ENCODE measurements at regions not wholly inside any gene's neighbourhood (a gene's known extent, or its start where the extent isn't known, plus 50 kb on each side); places are given as distances from the start of the nearest gene placed in this dataset.
A peak's percentile ranks its signal among the peaks of the same experiment; 100 is the strongest.

DNA sequence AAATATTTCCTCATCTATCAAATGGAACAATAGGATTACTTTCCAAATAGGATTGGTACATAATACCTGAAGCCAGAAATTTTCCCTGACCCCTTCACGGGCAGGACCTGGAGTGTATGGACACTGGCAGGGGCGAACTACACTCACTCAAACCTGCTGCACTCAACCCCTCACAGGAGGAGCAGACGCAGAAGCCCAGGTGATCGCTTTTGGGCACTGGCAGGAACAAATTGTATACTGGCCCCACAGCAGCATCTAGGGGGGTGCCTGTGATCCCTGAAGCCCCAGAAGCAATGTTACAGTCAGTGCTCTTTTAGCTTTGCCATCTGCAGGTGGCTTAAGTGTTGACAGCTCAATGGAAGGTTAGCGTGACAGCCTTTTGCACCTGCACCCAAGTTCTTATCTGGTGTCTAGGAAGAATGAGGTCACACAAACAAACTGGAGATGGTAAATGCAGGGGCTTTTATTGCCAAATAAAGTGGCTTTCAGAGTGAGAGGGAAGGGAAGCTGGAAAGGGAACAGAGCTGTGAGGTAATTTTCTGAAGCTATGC lies 199.2 kb upstream of the NEGR1 start:
- DNase-seq (ENCODE audit: low read depth), result no peak
- H3K4me3 ChIP-seq (ENCODE audit: low read depth, low read length), result no peak overlapping the region
- TF ChIP-seq, protein P1, sequence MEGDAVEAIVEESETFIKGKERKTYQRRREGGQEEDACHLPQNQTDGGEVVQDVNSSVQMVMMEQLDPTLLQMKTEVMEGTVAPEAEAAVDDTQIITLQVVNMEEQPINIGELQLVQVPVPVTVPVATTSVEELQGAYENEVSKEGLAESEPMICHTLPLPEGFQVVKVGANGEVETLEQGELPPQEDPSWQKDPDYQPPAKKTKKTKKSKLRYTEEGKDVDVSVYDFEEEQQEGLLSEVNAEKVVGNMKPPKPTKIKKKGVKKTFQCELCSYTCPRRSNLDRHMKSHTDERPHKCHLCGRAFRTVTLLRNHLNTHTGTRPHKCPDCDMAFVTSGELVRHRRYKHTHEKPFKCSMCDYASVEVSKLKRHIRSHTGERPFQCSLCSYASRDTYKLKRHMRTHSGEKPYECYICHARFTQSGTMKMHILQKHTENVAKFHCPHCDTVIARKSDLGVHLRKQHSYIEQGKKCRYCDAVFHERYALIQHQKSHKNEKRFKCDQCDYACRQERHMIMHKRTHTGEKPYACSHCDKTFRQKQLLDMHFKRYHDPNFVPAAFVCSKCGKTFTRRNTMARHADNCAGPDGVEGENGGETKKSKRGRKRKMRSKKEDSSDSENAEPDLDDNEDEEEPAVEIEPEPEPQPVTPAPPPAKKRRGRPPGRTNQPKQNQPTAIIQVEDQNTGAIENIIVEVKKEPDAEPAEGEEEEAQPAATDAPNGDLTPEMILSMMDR (conservative IDR thresholded peaks at IDR 0.05; ENCODE audit: low read depth, low read length), result no peak

DNA sequence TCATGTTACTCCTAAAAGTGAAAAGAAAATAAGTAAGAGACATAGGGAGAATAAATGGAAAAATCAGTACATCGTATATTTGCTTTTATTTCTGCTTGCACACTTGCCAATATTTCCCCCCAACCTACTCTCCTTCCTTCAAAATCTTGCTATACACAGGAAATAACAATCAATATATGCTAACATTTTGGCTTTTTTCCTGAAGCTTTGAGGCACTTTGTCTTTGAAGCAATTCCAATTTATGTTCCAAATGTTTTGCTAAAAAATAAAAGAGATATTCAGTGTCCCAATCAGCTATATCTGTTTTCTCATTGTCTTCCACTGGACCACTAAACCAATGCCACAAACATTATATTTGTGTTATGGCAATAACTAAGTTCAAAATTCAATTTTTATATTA lies 184.0 kb upstream of the NEGR1 start:
- DNase-seq (ENCODE audit: low read depth), result no peak
- H3K4me3 ChIP-seq (ENCODE audit: low read depth, low read length), result no peak overlapping the region
- TF ChIP-seq, protein P1 (conservative IDR thresholded peaks at IDR 0.05; ENCODE audit: low read depth, low read length), result no peak

DNA sequence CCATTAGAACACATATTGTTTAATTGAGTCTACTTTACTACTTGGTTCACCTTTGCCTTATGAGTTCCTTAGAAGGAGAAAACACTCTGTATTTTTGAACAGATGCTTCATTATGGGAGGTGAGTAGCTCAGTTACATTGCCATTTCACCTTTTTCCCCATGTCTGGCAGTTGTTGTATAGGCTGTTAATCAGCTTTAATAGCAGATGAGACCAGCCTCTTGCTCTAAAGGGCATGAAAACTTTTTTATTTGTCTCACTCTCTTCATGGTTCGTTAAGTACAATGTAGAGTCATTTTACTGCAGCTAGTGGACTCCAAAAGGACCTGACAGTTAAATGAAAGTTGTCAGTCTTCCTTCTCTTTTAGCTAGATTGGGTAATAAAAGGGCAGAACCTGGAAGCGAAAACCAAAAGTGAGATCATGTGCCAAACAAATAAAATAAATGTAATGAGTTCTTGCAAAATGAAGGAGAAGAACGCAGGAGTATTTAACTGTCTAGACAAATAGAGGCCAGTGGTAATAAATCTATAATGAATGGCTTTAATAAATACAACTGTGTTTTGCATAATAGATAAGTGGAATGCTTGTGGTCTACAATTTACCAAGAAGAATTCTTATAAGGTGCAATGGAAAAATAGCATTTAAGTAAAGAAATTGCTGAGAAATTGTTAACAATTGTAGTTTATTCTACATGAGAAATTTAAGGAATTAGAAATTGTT lies 180.0 kb upstream of the NEGR1 start:
- no peak for DNase-seq (ENCODE audit: low read depth)
- no peak overlapping the region for H3K4me3 ChIP-seq (ENCODE audit: low read depth, low read length)
- TF ChIP-seq, protein P1 (conservative IDR thresholded peaks at IDR 0.05; ENCODE audit: low read depth, low read length), result no peak

DNA sequence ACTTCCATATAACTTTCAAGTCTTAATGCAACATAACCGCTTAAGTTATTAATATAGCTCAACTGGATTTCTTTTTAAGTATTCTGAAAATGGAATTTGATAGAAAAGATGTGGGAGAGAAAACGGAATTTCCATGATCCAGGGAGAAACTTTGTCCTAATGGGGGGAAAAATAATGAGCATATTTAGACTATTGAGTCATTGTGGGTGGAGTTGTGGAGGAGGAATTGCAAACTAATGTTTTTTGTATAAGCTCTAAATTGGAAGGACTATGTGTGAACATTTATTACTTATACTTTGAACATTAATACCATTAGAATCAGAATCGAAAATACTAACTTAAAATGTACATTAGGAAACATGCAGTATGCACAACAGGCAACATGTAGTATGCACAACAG lies 159.9 kb upstream of the NEGR1 start:
- TF ChIP-seq, protein P1 (conservative IDR thresholded peaks at IDR 0.05; ENCODE audit: low read depth, low read length), result no peak
- DNase-seq (ENCODE audit: low read depth), result peak; percentile 5
- no peak overlapping the region for H3K4me3 ChIP-seq (ENCODE audit: low read depth, low read length)

DNA sequence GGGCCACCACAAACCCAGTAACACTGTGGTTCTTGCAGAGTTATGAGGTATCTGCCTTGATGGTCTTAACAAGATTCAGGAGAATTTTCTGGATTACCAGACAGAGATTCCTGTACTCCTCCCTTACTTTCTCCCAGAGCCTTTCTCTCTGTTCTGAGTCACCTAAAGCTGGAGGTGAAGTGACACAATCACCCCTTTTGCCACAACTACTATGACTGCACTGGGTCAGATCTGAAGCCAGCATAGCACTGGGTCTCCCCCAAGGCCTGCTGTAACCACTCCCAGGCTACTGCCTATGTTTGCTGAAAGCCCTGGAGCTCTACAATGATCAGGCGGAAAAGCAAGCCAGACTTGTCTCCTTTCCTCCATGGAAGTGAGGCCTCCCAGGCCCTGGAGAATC lies 156.7 kb upstream of the NEGR1 start:
- peak; percentile 4 for DNase-seq (ENCODE audit: low read depth)
- TF ChIP-seq, protein P1 (conservative IDR thresholded peaks at IDR 0.05; ENCODE audit: low read depth, low read length), result no peak

DNA sequence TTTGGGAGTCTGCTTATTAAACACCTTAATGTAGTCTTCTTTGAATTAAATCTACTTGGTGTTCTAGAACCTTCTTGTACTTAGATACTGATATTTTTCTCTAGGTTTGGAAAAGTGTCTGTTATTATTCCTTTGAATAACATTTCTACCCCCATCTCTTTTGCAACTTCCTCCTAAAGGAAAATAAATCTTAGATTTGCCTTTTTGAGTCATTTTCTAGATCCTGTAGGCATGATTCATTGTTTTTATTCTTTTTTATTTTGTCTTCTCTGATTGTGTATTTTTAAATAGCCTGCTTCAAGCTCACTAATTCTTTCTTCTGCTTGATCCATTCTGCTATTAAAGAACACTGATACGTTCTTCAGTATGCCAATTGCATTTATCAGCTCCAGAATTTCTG lies 155.9 kb upstream of the NEGR1 start:
- TF ChIP-seq, protein P1 (conservative IDR thresholded peaks at IDR 0.05; ENCODE audit: low read depth, low read length), result no peak
- DNase-seq (ENCODE audit: low read depth), result peak; percentile 7

More for the DNA sequence above, 156.7 kb upstream of the NEGR1 start:
- no peak overlapping the region for H3K4me3 ChIP-seq (ENCODE audit: low read depth, low read length)

DNA sequence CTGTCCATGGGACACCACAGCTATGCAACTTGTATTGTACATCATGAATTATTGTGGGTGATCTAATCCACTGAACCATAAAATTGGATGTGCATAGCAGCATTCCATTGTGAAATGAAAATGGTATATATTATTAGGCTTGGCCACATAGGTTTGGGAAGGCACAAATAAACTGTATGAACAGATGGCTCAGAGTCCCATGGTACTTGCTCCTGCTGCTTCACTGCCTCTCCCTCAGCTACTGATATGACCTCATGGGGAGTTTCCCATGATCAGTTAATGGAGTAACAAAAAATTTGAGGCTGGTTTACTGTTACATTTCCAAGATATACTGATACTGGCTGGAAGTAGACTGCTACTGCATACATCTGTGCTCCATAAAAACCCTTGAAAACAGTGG lies 152.7 kb upstream of the NEGR1 start:
- H3K4me3 ChIP-seq (ENCODE audit: low read depth, low read length), result no peak overlapping the region
- peak; percentile 37 for DNase-seq (ENCODE audit: low read depth)
- TF ChIP-seq, protein P1 (conservative IDR thresholded peaks at IDR 0.05; ENCODE audit: low read depth, low read length), result no peak

More for the DNA sequence above, 155.9 kb upstream of the NEGR1 start:
- H3K4me3 ChIP-seq (ENCODE audit: low read depth, low read length), result no peak overlapping the region
